ENCODE measurements at regions not wholly inside any gene's neighbourhood (a gene's known extent, or its start where the extent isn't known, plus 50 kb on each side); places are given as distances from the start of the nearest gene placed in this dataset.
"Not testable (repeated sequence)": the region's sequence is repeated elsewhere in the genome, so short reads cannot be mapped to it uniquely, and the experiment has no call there.

GRCh38 chr14:105694961-105695360 is 168.6 kb downstream of the TMEM121 start:
- DNase-seq (ENCODE audit: low read depth), result no peak

- DNase-seq (ENCODE audit: low read depth), result not testable (repeated sequence)
Measured at GRCh38 chr14:105696388-105696787, 170.0 kb downstream of the TMEM121 start.

GRCh38 chr14:105697414-105697813 is 171.0 kb downstream of the TMEM121 start:
- DNase-seq (ENCODE audit: low read depth), result not testable (repeated sequence)

- DNase-seq (ENCODE audit: low read depth), result not testable (repeated sequence)
Measured at GRCh38 chr14:105697955-105698354, 171.6 kb downstream of the TMEM121 start.

GRCh38 chr14:105698940-105699556 is 172.7 kb downstream of the TMEM121 start:
- DNase-seq (ENCODE audit: low read depth), result not testable (repeated sequence)

- not testable (repeated sequence) for DNase-seq (ENCODE audit: low read depth)
Measured at GRCh38 chr14:105699706-105700105, 173.3 kb downstream of the TMEM121 start.

- not testable (repeated sequence) for DNase-seq (ENCODE audit: low read depth)
Measured at GRCh38 chr14:105700146-105700545, 173.8 kb downstream of the TMEM121 start.

- DNase-seq (ENCODE audit: low read depth), result no peak
Measured at GRCh38 chr14:105700622-105701288, 174.4 kb downstream of the TMEM121 start.

GRCh38 chr14:105701456-105702274 is 175.3 kb downstream of the TMEM121 start:
- DNase-seq (ENCODE audit: low read depth), result no peak

- DNase-seq (ENCODE audit: low read depth), result no peak
Measured at GRCh38 chr14:105702275-105702817, 176.0 kb downstream of the TMEM121 start.

GRCh38 chr14:105703044-105703665 is 176.8 kb downstream of the TMEM121 start:
- DNase-seq (ENCODE audit: low read depth), result not testable (repeated sequence)

- not testable (repeated sequence) for DNase-seq (ENCODE audit: low read depth)
Measured at GRCh38 chr14:105704091-105704490, 177.7 kb downstream of the TMEM121 start.

- not testable (repeated sequence) for DNase-seq (ENCODE audit: low read depth)
Measured at GRCh38 chr14:105704492-105704891, 178.1 kb downstream of the TMEM121 start.

GRCh38 chr14:105705512-105705861 is 179.1 kb downstream of the TMEM121 start:
- not testable (repeated sequence) for DNase-seq (ENCODE audit: low read depth)

GRCh38 chr14:105705862-105706700 is 179.7 kb downstream of the TMEM121 start:
- not testable (repeated sequence) for DNase-seq (ENCODE audit: low read depth)

GRCh38 chr14:105706701-105707019 is 180.3 kb downstream of the TMEM121 start:
- DNase-seq (ENCODE audit: low read depth), result not testable (repeated sequence)

GRCh38 chr14:105707099-105707498 is 180.7 kb downstream of the TMEM121 start:
- not testable (repeated sequence) for DNase-seq (ENCODE audit: low read depth)

- DNase-seq (ENCODE audit: low read depth), result not testable (repeated sequence)
Measured at GRCh38 chr14:105707723-105708151, 181.4 kb downstream of the TMEM121 start.

GRCh38 chr14:105708251-105709134 is 182.1 kb downstream of the TMEM121 start:
- DNase-seq (ENCODE audit: low read depth), result not testable (repeated sequence)

Measured in activated T-cell treated with anti-CD3 and anti-CD28 coated beads for 24 hours (primary cell).